Activated naive CD8-positive, alpha-beta T cell treated with anti-CD3 and anti-CD28 coated beads, Interleukin-2, amount 50 U/mL, for 16 hours (primary cell): ENCODE measurements at regions not wholly inside any gene's neighbourhood (a gene's known extent, or its start where the extent isn't known, plus 50 kb on each side); places are given as distances from the start of the nearest gene placed in this dataset.

Source experiments
- DNase-seq: peaks from one replicate; pipeline ENCODE4 v3.0.0-alpha.2; 2020; ENCODE audit warnings: low read depth, low spot score

GRCh38 chr22:27407369-27407985 lies 394.1 kb downstream of the MN1 start:
- no peak for DNase-seq

- no peak for DNase-seq
Observed at GRCh38 chr22:27408068-27408467, 393.5 kb downstream of the MN1 start.

- no peak for DNase-seq
Observed at GRCh38 chr22:27409299-27409698, 392.3 kb downstream of the MN1 start.

GRCh38 chr22:27412866-27413445 lies 388.6 kb downstream of the MN1 start:
- no peak for DNase-seq

GRCh38 chr22:27413702-27414101 lies 387.9 kb downstream of the MN1 start:
- DNase-seq = no peak

- no peak for DNase-seq
Observed at GRCh38 chr22:27416511-27417420, 384.8 kb downstream of the MN1 start.

- DNase-seq = no peak
Observed at GRCh38 chr22:27417421-27417814, 384.1 kb downstream of the MN1 start.

- no peak for DNase-seq
Observed at GRCh38 chr22:27418261-27418660, 383.3 kb downstream of the MN1 start.

GRCh38 chr22:27419473-27419872 lies 382.1 kb downstream of the MN1 start:
- no peak for DNase-seq

- DNase-seq = no peak
Observed at GRCh38 chr22:27420195-27420816, 381.2 kb downstream of the MN1 start.

- no peak for DNase-seq
Observed at GRCh38 chr22:27420817-27421361, 380.7 kb downstream of the MN1 start.

GRCh38 chr22:27422442-27422841 lies 379.1 kb downstream of the MN1 start:
- no peak for DNase-seq

GRCh38 chr22:27424319-27424718 lies 377.2 kb downstream of the MN1 start:
- DNase-seq = no peak

- no peak for DNase-seq
Observed at GRCh38 chr22:27429476-27429875, 372.1 kb downstream of the MN1 start.

GRCh38 chr22:27431081-27431480 lies 370.5 kb downstream of the MN1 start:
- DNase-seq = no peak

GRCh38 chr22:27431896-27432295 lies 369.7 kb downstream of the MN1 start:
- no peak for DNase-seq

GRCh38 chr22:27433099-27433498 lies 368.5 kb downstream of the MN1 start:
- no peak for DNase-seq

- no peak for DNase-seq
Observed at GRCh38 chr22:27433585-27434190, 367.9 kb downstream of the MN1 start.

- DNase-seq = no peak
Observed at GRCh38 chr22:27434898-27435297, 366.7 kb downstream of the MN1 start.

- DNase-seq = no peak
Observed at GRCh38 chr22:27435844-27436576, 365.5 kb downstream of the MN1 start.

- DNase-seq = no peak
Observed at GRCh38 chr22:27436591-27436990, 365.0 kb downstream of the MN1 start.
